IMR-90 (cell line): ENCODE measurements at regions not wholly inside any gene's neighbourhood (a gene's known extent, or its start where the extent isn't known, plus 50 kb on each side); places are given as distances from the start of the nearest gene placed in this dataset.

Experiments used
- ATAC-seq: fragments of 200-7000 bp; cut with Tn5 transposase; 2 replicates; pipeline ENCODE4 v1.9.1; 2020; ENCODE audit warnings: low read depth, mild to moderate bottlenecking, moderate library complexity
- BruUV-seq: library from RNA; stranded (reverse); fragments of 400-500 nt; replicated peaks from 2 replicates; lab custom pipeline; 2021; lab: Mats Ljungman, UMichigan
- CTCF ChIA-PET: fragments of 300-600 bp; formaldehyde crosslinking; extraction: SDS; loops from one replicate; lab custom pipeline; 2021; ENCODE audit warnings: antibody characterized with exemption; lab: Yijun Ruan, JAX
- POLR2A ChIA-PET: fragments of 300-600 bp; sonication (Branson Sonifier 250); formaldehyde crosslinking; loops from one replicate; lab custom pipeline; 2022; ENCODE audit warnings: antibody characterized with exemption; ENCODE audit not compliant: unreplicated experiment; lab: Charles Lee
- DNase-seq: peaks from one replicate; pipeline ENCODE4 v3.0.0; 2013
- H2AFZ ChIP-seq: replicated peaks from 2 replicates; pipeline ENCODE3; 2013; ENCODE audit warnings: low read length, mild to moderate bottlenecking; ENCODE audit not compliant: poor library complexity
- H2AK5ac ChIP-seq: 2 replicates; pipeline ENCODE4 v1.6.1; 2013; ENCODE audit warnings: low read depth, low read length, inconsistent platforms
- H2AK9ac ChIP-seq: replicated peaks from 2 replicates; pipeline ENCODE3; 2013; ENCODE audit warnings: mild to moderate bottlenecking, low read depth, low read length, moderate library complexity; ENCODE audit not compliant: poor library complexity
- H2BK120ac ChIP-seq: 2 replicates; pipeline ENCODE4 v1.6.1; 2013; ENCODE audit warnings: low read depth, low read length, inconsistent platforms
- H2BK15ac ChIP-seq: 3 replicates; pipeline ENCODE4 v1.6.1; 2013; ENCODE audit warnings: low read depth, low read length, inconsistent platforms
- H2BK20ac ChIP-seq: 2 replicates; pipeline ENCODE4 v1.6.1; 2013; ENCODE audit warnings: low read depth, mild to moderate bottlenecking, inconsistent platforms, low read length, moderate library complexity
- H2BK5ac ChIP-seq: 2 replicates; pipeline ENCODE4 v1.6.1; 2013; ENCODE audit warnings: mild to moderate bottlenecking, low read depth, low read length, inconsistent platforms; ENCODE audit not compliant: poor library complexity, severe bottlenecking
- H3K14ac ChIP-seq: replicated peaks from 2 replicates; pipeline ENCODE4 v1.6.1; 2013; ENCODE audit warnings: low read depth, low read length, inconsistent platforms
- H3K18ac ChIP-seq: 2 replicates; pipeline ENCODE4 v1.6.1; 2013; ENCODE audit warnings: low read depth, low read length, control low read depth
- H3K23ac ChIP-seq: 2 replicates; pipeline ENCODE4 v1.6.1; 2013; ENCODE audit warnings: low read depth, low read length, inconsistent platforms
- H3K27ac ChIP-seq: 2 replicates; pipeline ENCODE4 v1.5.1; 2013; ENCODE audit warnings: mild to moderate bottlenecking, control low read depth, low read length; ENCODE audit not compliant: insufficient read depth
- H3K27me3 ChIP-seq: 2 replicates; pipeline ENCODE4 v1.6.1; 2013; ENCODE audit warnings: low read length; ENCODE audit not compliant: control insufficient read depth, insufficient read depth
- H3K36me3 ChIP-seq: 2 replicates; pipeline ENCODE4 v1.6.1; 2013; ENCODE audit warnings: low read length, mixed read lengths; ENCODE audit not compliant: control insufficient read depth, insufficient read depth
- H3K4ac ChIP-seq: 2 replicates; pipeline ENCODE4 v1.6.1; 2013; ENCODE audit warnings: low read depth, low read length, inconsistent platforms
- H3K4me1 ChIP-seq: 2 replicates; pipeline ENCODE4 v1.6.1; 2013; ENCODE audit warnings: low read length, mixed read lengths; ENCODE audit not compliant: control insufficient read depth, insufficient read depth
- H3K4me2 ChIP-seq: 2 replicates; pipeline ENCODE4 v1.6.1; 2013; ENCODE audit warnings: low read depth, mild to moderate bottlenecking, control low read depth, low read length, moderate library complexity
- H3K4me3 ChIP-seq: 2 replicates; pipeline ENCODE4 v1.5.1; 2013; ENCODE audit warnings: low read depth, mild to moderate bottlenecking, control low read depth, low read length, moderate library complexity; ENCODE audit not compliant: insufficient read depth
- H3K56ac ChIP-seq: 2 replicates; pipeline ENCODE4 v1.6.1; 2013; ENCODE audit warnings: low read length, inconsistent platforms; ENCODE audit not compliant: insufficient read depth; ENCODE audit errors: extremely low read depth
- H3K79me1 ChIP-seq, 2 experiments: 2 replicates each; pipeline ENCODE4 v1.6.1; 2013; ENCODE audit warnings: low read length in 2 of 2, inconsistent platforms in 1 of 2, low read depth in 1 of 2
- H3K9ac ChIP-seq: 2 replicates; pipeline ENCODE4 v1.6.1; 2013; ENCODE audit warnings: low read depth, low read length, control low read depth
- H3K9me1 ChIP-seq: 2 replicates; pipeline ENCODE4 v1.6.1; 2013; ENCODE audit warnings: low read length, inconsistent platforms; ENCODE audit not compliant: insufficient read depth
- H3K9me3 ChIP-seq: 2 replicates; pipeline ENCODE4 v1.6.1; 2013; ENCODE audit warnings: low read length; ENCODE audit not compliant: control insufficient read depth, insufficient read depth
- H4K20me1 ChIP-seq: 2 replicates; pipeline ENCODE4 v1.6.1; 2013; ENCODE audit warnings: low read length, inconsistent platforms; ENCODE audit not compliant: insufficient read depth
- H4K5ac ChIP-seq: 2 replicates; pipeline ENCODE4 v1.6.1; 2013; ENCODE audit warnings: mild to moderate bottlenecking, low read depth, low read length, control low read depth
- H4K8ac ChIP-seq, 2 experiments: 2 replicates each; pipeline ENCODE4 v1.6.1; 2013; ENCODE audit warnings: low read depth in 2 of 2, low read length in 2 of 2, control low read depth in 1 of 2, inconsistent platforms in 1 of 2
- H4K91ac ChIP-seq: 2 replicates; pipeline ENCODE4 v1.6.1; 2013; ENCODE audit warnings: low read depth, low read length, inconsistent platforms; ENCODE audit not compliant: insufficient read depth
- BHLHE40 ChIP-seq: fragments of 150-350 bp; IDR thresholded peaks from 2 replicates; pipeline ENCODE4 v1.6.1; 2016; ENCODE audit warnings: mild to moderate bottlenecking, low read depth, low read length
- CEBPB ChIP-seq: IDR thresholded peaks from 2 replicates; pipeline ENCODE4 v1.6.1; 2012; ENCODE audit warnings: low read depth, low read length, improper control_type of control experiment
- CHD1 ChIP-seq: IDR thresholded peaks from 2 replicates; pipeline ENCODE4 v1.6.1; 2012; ENCODE audit warnings: low read depth, low read length, improper control_type of control experiment
- FOS ChIP-seq: fragments of 150-350 bp; IDR thresholded peaks from 2 replicates; pipeline ENCODE4 v1.6.1; 2016; ENCODE audit warnings: low read depth, low read length
- MAFK ChIP-seq: IDR thresholded peaks from 2 replicates; pipeline ENCODE4 v1.6.1; 2012; ENCODE audit warnings: low read depth, low read length, improper control_type of control experiment
- MAZ ChIP-seq: IDR thresholded peaks from 2 replicates; pipeline ENCODE4 v1.6.1; 2012; ENCODE audit warnings: low read depth, mild to moderate bottlenecking, low read length, improper control_type of control experiment, moderate library complexity, borderline replicate concordance
- MXI1 ChIP-seq: IDR thresholded peaks from 2 replicates; pipeline ENCODE4 v1.6.1; 2012; ENCODE audit warnings: low read depth, mild to moderate bottlenecking, low read length, moderate library complexity, borderline replicate concordance
- NFE2L2 ChIP-seq: fragments of 150-350 bp; IDR thresholded peaks from 2 replicates; pipeline ENCODE4 v1.6.1; 2016; ENCODE audit warnings: low read depth, mild to moderate bottlenecking, low read length
- POLR2A ChIP-seq: IDR thresholded peaks from 2 replicates; pipeline ENCODE4 v1.6.1; 2012; ENCODE audit warnings: mild to moderate bottlenecking, low read depth, low read length
- RAD21 ChIP-seq: IDR thresholded peaks from 2 replicates; pipeline ENCODE4 v1.6.1; 2012; ENCODE audit warnings: low read length, improper control_type of control experiment
- RCOR1 ChIP-seq: IDR thresholded peaks from 2 replicates; pipeline ENCODE4 v1.6.1; 2012; ENCODE audit warnings: mild to moderate bottlenecking, low read length, improper control_type of control experiment; ENCODE audit not compliant: insufficient replicate concordance
- RFX5 ChIP-seq: IDR thresholded peaks from 2 replicates; pipeline ENCODE4 v1.8.0; 2012; ENCODE audit warnings: low read depth, mild to moderate bottlenecking, low read length, moderate library complexity
- SMC3 ChIP-seq: fragments of 150-350 bp; IDR thresholded peaks from 2 replicates; pipeline ENCODE4 v1.6.1; 2016; ENCODE audit warnings: low read depth, mild to moderate bottlenecking, antibody characterized with exemption, low read length, moderate library complexity
- WGBS, 2 experiments: methylation state at CpG; one replicate each; pipeline versions ENCODE4 v1.1.5 to v1.1.7; 2013; ENCODE audit warnings: missing lambda C conversion rate in 2 of 2; ENCODE audit not compliant: insufficient read length in 1 of 2; ENCODE audit errors: extremely low coverage in 2 of 2; 5-methylcytosine and 5-hydroxymethylcytosine counted together
- dilution Hi-C: fragments of 300-500 bp; cut with HindIII; formaldehyde crosslinking; loops from one replicate; pipeline ENCODE4 v1.14.3; 2018; ENCODE audit warnings: low sequenced_read_pairs; ENCODE audit not compliant: unreplicated experiment
- in situ Hi-C: fragments of 300-500 bp; cut with MboI; formaldehyde crosslinking; loops from 3 replicates; pipeline ENCODE4 v1.14.3; 2019; ENCODE audit warnings: low sequenced_read_pairs, inconsistent platforms, mixed read lengths
- intact Hi-C: fragments of 100-400 bp; cut with micrococcal nuclease; formaldehyde crosslinking; loops from 2 replicates; pipeline ENCODE4 v1.10.0; 2022
- TF ChIP-seq, protein P1 (sequence below): fragments of 150-350 bp; IDR thresholded peaks from 2 replicates; pipeline ENCODE4 v1.6.1; 2016; ENCODE audit warnings: low read depth, mild to moderate bottlenecking, low read length, moderate library complexity, borderline replicate concordance
- TF ChIP-seq, protein P2 (sequence below): fragments of 150-350 bp; IDR thresholded peaks from 2 replicates; pipeline ENCODE4 v1.6.1; 2017; ENCODE audit warnings: mild to moderate bottlenecking, antibody characterized with exemption, low read length, low read depth
- TF ChIP-seq, protein P3 (sequence below): conservative IDR thresholded peaks from 2 replicates; pipeline ENCODE4 v1.5.1; 2012; ENCODE audit warnings: mild to moderate bottlenecking, low read depth, low read length, improper control_type of control experiment

DNA sequence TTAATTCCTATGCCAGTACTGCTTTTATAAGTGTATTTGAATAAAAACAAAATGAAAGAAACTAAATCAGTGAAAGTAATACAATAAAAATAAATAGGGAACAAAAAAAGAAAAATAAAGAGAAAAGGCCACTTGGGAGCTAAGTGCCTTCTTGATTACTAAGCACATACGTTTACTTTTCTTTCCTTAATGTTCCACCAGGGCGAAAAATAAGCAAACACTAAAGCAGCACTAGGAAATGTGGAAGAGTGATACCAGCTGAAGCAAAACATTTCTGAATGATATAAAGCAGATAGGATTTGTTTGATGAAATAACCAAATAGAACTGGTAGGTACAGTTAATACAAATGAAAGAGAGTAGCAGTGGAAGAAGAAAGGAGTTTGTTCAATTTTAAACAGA is 132.8 kb upstream of the ZPLD1 start:
- Histone ChIP-seq H3K36me3 (no peaks in the 10 kb centered on the region), H4K91ac (no peak overlapping the region), H3K4ac (no peak overlapping the region), H4K8ac (no peak overlapping the region), H3K14ac (no peak overlapping the region), H3K79me1 (no peaks in the 10 kb centered on the region), H3K56ac (no peak overlapping the region), H3K18ac (no peak overlapping the region), H4K20me1 (no peaks in the 10 kb centered on the region), H2BK120ac (no peak overlapping the region), H2AK5ac (no peak overlapping the region), H2BK15ac (no peak overlapping the region), H3K4me1 (no peaks in the 10 kb centered on the region), H3K9me1 (no peaks in the 10 kb centered on the region), H2BK5ac (no peak overlapping the region), H3K9ac (no peak overlapping the region), H4K5ac (no peak overlapping the region), H2AK9ac (no peak overlapping the region), H2BK20ac (no peak overlapping the region), H3K4me3 (no peak overlapping the region), H3K27me3 (peaks cover 1% of the 10 kb centered on the region; the same call in 1 of the 2 replicates), H2AFZ (no peak overlapping the region), H3K23ac (no peak overlapping the region), H3K4me2 (no peak overlapping the region), H3K9me3 (no peaks in the 10 kb centered on the region), H3K27ac (no peak overlapping the region)
- no CpG with 5 or more reads among the region's 2 CpGs for WGBS, 2 experiments
- no peak for DNase-seq
- ChIA-PET POLR2A (no interaction called here), CTCF (interaction anchor here (0.9 to 1.7 kb wide), 2 partner anchors 15 to 26 kb away, joined by 3 to 4 read pairs; no protein-coding TSS in a partner anchor)
- dilution Hi-C loops (no loop called here), in situ Hi-C loops (no loop called here), intact Hi-C loops (no loop called here)
- TF ChIP-seq NFE2L2: no peak
- no peak for TF ChIP-seq CEBPB
- TF ChIP-seq, protein P1, sequence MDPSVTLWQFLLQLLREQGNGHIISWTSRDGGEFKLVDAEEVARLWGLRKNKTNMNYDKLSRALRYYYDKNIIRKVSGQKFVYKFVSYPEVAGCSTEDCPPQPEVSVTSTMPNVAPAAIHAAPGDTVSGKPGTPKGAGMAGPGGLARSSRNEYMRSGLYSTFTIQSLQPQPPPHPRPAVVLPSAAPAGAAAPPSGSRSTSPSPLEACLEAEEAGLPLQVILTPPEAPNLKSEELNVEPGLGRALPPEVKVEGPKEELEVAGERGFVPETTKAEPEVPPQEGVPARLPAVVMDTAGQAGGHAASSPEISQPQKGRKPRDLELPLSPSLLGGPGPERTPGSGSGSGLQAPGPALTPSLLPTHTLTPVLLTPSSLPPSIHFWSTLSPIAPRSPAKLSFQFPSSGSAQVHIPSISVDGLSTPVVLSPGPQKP: no peak
- TF ChIP-seq RFX5: no peak
- TF ChIP-seq, protein P2, sequence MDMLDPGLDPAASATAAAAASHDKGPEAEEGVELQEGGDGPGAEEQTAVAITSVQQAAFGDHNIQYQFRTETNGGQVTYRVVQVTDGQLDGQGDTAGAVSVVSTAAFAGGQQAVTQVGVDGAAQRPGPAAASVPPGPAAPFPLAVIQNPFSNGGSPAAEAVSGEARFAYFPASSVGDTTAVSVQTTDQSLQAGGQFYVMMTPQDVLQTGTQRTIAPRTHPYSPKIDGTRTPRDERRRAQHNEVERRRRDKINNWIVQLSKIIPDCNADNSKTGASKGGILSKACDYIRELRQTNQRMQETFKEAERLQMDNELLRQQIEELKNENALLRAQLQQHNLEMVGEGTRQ: no peak
- no peak for TF ChIP-seq MAZ
- no peak for TF ChIP-seq FOS
- TF ChIP-seq, protein P3, sequence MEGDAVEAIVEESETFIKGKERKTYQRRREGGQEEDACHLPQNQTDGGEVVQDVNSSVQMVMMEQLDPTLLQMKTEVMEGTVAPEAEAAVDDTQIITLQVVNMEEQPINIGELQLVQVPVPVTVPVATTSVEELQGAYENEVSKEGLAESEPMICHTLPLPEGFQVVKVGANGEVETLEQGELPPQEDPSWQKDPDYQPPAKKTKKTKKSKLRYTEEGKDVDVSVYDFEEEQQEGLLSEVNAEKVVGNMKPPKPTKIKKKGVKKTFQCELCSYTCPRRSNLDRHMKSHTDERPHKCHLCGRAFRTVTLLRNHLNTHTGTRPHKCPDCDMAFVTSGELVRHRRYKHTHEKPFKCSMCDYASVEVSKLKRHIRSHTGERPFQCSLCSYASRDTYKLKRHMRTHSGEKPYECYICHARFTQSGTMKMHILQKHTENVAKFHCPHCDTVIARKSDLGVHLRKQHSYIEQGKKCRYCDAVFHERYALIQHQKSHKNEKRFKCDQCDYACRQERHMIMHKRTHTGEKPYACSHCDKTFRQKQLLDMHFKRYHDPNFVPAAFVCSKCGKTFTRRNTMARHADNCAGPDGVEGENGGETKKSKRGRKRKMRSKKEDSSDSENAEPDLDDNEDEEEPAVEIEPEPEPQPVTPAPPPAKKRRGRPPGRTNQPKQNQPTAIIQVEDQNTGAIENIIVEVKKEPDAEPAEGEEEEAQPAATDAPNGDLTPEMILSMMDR: no peak
- TF ChIP-seq CHD1: no peak
- no peak for TF ChIP-seq POLR2A
- TF ChIP-seq SMC3: no peak
- TF ChIP-seq RAD21: no peak
- no peak for TF ChIP-seq RCOR1
- TF ChIP-seq BHLHE40: no peak
- no peak for TF ChIP-seq MXI1
- TF ChIP-seq MAFK: no peak
- peak; percentile 60 for ATAC-seq
- no TSS peak for BruUV-seq
